ENCODE measurements at regions not wholly inside any gene's neighbourhood (a gene's known extent, or its start where the extent isn't known, plus 50 kb on each side); places are given as distances from the start of the nearest gene placed in this dataset.

- no peak for DNase-seq (ENCODE audit: low read depth, low spot score)
- in situ Hi-C loops (cut with HindIII; ENCODE audit: low pct_unique_long_range_greater_than_20kb, low sequenced_read_pairs) = no loop called here
Measured at GRCh38 chr14:61847861-61848260, 85.6 kb downstream of the SNAPC1 start.

GRCh38 chr14:61854898-61855297, 92.7 kb downstream of the SNAPC1 start:
- in situ Hi-C loops (cut with HindIII; ENCODE audit: low pct_unique_long_range_greater_than_20kb, low sequenced_read_pairs) = no loop called here
- DNase-seq (ENCODE audit: low read depth, low spot score) = no peak

DNA sequence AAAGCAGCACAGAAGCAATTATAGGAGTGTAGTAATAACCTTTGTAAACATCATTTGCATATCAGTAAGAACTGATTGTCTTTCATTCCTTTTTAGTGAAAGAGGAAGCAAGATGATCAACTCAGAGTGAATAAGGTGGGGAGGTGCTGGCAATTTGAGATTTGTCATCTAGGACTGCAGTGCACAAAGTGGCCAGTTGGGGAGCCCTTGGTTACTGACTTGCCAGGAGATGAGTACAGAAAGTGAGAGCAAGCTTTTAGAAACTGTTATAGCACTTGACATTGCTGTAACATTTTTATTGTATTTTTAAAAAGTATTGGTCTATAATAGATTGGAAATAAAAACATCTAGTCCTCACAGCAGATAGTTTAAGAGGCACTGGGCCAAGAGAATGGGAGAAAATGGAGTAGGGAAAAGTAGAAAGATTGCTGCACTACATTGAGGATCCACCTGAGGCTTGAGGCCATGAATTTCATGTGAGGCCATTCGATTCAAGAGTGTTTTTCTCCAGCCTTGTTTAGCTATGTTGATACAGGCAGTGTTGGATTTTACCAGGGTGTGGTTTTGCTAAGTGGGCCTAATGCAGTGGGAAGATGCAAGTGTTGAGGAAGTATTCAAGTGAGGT, 98.2 kb downstream of the SNAPC1 start:
- DNase-seq (ENCODE audit: low read depth, low spot score) = peak; percentile 60
- in situ Hi-C loops (cut with HindIII; ENCODE audit: low pct_unique_long_range_greater_than_20kb, low sequenced_read_pairs) = no loop called here

GRCh38 chr14:61861320-61861865, 99.2 kb downstream of the SNAPC1 start:
- no peak for DNase-seq (ENCODE audit: low read depth, low spot score)
- in situ Hi-C loops (cut with HindIII; ENCODE audit: low pct_unique_long_range_greater_than_20kb, low sequenced_read_pairs) = no loop called here

DNA sequence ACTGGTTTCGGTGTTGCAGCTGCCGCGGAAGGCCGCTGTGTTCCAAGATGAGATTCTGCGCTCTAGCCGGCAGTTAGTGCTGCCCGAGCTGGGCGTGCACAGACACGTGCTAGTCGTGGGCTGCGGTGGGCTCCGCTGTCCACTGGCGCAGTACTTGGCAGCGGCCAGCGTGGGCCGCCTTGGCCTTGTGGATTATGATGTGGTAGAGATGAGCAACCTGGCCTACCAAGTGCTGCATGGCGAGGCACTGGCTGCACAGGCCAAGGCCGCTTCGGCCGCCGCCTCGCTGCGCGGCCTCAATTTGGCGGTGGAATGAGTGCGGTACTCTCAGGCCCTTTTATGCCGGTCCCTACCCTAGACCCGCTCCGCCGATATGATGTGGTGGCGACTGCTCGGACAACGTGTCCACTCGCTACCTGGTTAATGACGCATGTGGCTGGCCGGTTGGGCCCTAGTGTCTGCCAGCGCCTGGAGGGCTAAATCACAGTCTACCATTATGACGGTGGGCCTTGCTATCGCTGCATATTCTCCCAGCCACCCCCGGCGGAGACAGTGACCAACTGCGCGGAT, 102.2 kb downstream of the SNAPC1 start:
- no peak for DNase-seq (ENCODE audit: low read depth, low spot score)
- in situ Hi-C loops (cut with HindIII; ENCODE audit: low pct_unique_long_range_greater_than_20kb, low sequenced_read_pairs) = no loop called here

- DNase-seq (ENCODE audit: low read depth, low spot score) = no peak
- in situ Hi-C loops (cut with HindIII; ENCODE audit: low pct_unique_long_range_greater_than_20kb, low sequenced_read_pairs) = no loop called here
Measured at GRCh38 chr14:61866932-61867920, 105.0 kb downstream of the SNAPC1 start.

GRCh38 chr14:61868846-61869245, 106.6 kb downstream of the SNAPC1 start:
- DNase-seq (ENCODE audit: low read depth, low spot score) = no peak
- in situ Hi-C loops (cut with HindIII; ENCODE audit: low pct_unique_long_range_greater_than_20kb, low sequenced_read_pairs) = no loop called here

DNA sequence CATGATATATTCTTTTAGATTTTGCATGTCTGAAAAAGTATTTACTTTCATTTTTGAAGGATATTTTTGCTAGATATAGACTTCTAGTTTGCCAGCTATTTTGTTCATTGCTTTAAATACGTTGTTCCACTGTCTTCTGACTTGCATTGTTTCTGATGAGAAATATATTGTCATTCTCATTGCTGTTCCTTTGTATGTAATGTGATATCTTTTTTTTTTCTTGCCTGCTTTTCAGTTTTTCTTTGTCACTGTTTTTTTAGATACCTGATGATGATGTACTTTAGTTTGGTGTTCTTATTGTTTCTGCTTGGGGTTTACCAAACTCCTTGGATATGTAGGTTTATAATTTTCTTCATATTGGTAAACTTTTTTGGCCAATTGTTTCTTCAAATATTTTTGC, 107.9 kb downstream of the SNAPC1 start:
- in situ Hi-C loops (cut with HindIII; ENCODE audit: low pct_unique_long_range_greater_than_20kb, low sequenced_read_pairs) = no loop called here
- no peak for DNase-seq (ENCODE audit: low read depth, low spot score)

DNA sequence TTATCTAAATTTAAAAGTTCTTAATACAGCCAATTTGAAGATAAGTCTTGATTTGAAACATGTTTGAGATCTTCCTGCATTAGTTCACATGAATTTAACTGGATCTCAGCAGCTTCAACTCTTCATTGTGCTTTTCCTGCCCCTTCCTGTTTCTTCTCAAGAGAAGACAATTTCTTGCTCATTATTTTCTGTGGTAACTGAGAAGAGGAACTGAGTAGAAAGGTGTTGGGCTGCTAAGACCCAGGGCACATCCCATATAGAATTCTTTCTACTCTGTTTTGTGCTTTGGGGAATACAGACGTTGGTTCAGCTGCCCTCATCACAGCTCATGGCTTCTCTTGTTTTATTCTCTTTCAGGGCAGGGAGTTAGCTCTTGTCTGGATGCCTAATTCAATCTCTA, 110.2 kb downstream of the SNAPC1 start:
- in situ Hi-C loops (cut with HindIII; ENCODE audit: low pct_unique_long_range_greater_than_20kb, low sequenced_read_pairs) = no loop called here
- DNase-seq (ENCODE audit: low read depth, low spot score) = no peak

- in situ Hi-C loops (cut with HindIII; ENCODE audit: low pct_unique_long_range_greater_than_20kb, low sequenced_read_pairs) = no loop called here
- DNase-seq (ENCODE audit: low read depth, low spot score) = no peak
Measured at GRCh38 chr14:61875483-61875882, 113.3 kb downstream of the SNAPC1 start.

GRCh38 chr14:61876362-61877034, 114.3 kb downstream of the SNAPC1 start:
- no peak for DNase-seq (ENCODE audit: low read depth, low spot score)
- in situ Hi-C loops (cut with HindIII; ENCODE audit: low pct_unique_long_range_greater_than_20kb, low sequenced_read_pairs) = no loop called here

GRCh38 chr14:61877035-61877390, 114.8 kb downstream of the SNAPC1 start:
- in situ Hi-C loops (cut with HindIII; ENCODE audit: low pct_unique_long_range_greater_than_20kb, low sequenced_read_pairs) = no loop called here
- DNase-seq (ENCODE audit: low read depth, low spot score) = no peak

- no peak for DNase-seq (ENCODE audit: low read depth, low spot score)
- in situ Hi-C loops (cut with HindIII; ENCODE audit: low pct_unique_long_range_greater_than_20kb, low sequenced_read_pairs) = no loop called here
Measured at GRCh38 chr14:61877768-61878167, 115.5 kb downstream of the SNAPC1 start.

DNA sequence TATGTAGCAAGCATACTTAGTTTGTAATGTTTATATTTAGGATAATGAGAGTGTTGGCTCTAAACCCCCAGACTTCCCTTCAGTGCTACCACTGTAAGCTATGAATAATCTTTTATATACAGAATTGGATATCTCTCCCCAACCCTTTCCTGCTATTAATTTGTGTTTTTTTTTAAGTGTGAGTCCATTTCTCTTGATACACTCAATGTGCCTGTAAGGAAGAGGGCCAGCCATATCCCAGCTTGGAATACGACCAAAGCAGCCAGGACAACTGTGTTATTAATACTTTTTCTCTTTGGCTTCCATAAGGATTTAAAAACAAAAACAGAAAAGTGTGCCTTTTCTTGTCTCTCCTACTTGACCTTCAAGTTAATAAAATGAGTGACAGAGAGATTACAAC, 116.7 kb downstream of the SNAPC1 start:
- DNase-seq (ENCODE audit: low read depth, low spot score) = no peak
- in situ Hi-C loops (cut with HindIII; ENCODE audit: low pct_unique_long_range_greater_than_20kb, low sequenced_read_pairs) = no loop called here

- no peak for DNase-seq (ENCODE audit: low read depth, low spot score)
- in situ Hi-C loops (cut with HindIII; ENCODE audit: low pct_unique_long_range_greater_than_20kb, low sequenced_read_pairs) = no loop called here
Measured at GRCh38 chr14:61881046-61881445, 118.8 kb downstream of the SNAPC1 start.

DNA sequence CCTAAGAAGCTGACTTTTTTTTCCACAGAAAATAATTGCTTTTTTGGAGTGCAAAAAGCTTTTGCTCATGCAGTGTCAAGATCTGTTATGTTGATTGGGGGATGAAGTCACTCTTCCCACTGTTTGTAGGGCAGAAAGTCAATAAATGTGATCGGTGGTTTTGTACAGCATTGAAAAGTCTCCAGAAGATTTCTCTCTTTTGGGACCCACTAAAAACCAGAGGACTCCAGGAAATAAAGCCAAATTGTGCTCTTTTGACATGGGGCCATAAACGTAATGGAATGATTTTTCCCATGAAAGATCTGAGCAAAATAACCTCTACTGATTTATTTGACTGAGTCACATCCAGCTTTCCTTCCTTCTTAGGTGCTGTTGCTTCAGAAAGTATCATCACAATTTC, 122.5 kb downstream of the SNAPC1 start:
- in situ Hi-C loops (cut with HindIII; ENCODE audit: low pct_unique_long_range_greater_than_20kb, low sequenced_read_pairs) = no loop called here
- no peak for DNase-seq (ENCODE audit: low read depth, low spot score)

- no peak for DNase-seq (ENCODE audit: low read depth, low spot score)
- in situ Hi-C loops (cut with HindIII; ENCODE audit: low pct_unique_long_range_greater_than_20kb, low sequenced_read_pairs) = no loop called here
Measured at GRCh38 chr14:61885203-61885961, 123.2 kb downstream of the SNAPC1 start.
